Stimulated activated CD4-positive, alpha-beta T cell treated with anti-CD3 and anti-CD28 coated beads, Interleukin-1b, Interleukin-23, amount 100 ng/mL, for 4 hours (primary cell): ENCODE measurements at regions not wholly inside any gene's neighbourhood (a gene's known extent, or its start where the extent isn't known, plus 50 kb on each side); places are given as distances from the start of the nearest gene placed in this dataset.

Source experiments
- DNase-seq, 2 donors: peaks; one replicate each; pipeline ENCODE4 v3.0.0-alpha.2; 2020; ENCODE audit warnings: low read depth in 2 of 2

DNA sequence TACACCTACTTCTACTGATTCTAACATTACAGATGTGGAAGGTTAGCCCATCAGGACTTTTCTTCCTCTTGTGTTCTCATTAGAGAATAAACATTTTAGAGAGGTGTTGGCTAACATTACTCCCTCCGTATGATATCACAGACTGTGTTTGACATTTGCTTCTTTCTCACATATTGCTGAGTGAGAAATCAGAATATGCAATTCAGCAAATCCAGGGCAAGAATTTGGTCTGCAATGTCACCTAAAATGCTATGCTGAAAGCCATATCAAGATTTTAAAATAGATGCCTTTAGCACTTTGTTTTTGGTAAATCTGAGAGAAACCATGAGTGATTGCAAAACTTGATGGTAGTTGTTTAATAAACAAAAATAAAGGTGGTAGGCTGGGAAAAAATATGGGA lies 319.1 kb downstream of the C4orf33 start:
- DNase-seq = no peak

DNA sequence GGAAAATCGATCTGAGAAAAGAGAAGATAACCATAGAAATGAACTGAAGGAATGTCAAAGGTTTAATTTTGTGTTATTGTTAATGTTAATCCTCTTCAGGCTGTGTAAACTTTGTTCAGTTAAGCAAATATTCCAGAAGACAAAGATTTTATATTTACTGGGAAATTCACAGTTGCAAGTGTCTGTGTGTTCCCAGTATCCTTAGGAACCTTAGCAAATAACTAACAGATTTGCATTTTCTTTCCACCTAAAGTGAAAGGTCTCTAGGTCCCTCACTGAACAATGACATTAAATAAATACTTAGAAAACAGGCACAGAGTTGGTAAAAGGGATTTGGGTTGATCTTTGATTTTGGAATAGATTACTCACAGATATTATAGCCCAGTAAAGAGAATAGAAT lies 324.7 kb downstream of the C4orf33 start:
- DNase-seq = no peak

DNA sequence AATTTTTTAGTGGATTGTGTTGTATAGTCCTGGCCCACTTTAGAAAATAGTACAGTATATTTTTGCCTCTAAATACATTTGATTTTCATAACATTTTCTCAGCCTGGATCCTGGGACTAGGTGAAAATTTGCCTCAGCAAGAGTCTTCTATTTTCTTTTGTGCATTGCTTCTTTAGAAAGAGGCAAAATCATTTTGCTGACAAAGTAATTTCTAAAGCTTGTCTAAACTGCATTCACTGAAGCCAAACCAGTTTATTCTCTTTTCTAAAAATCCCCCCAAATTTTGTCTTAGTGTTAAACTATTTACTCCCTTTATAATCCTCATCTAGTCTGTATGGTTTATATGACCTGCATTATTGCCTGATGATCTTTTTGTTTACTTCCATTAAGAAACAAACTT lies 326.3 kb downstream of the C4orf33 start:
- no peak for DNase-seq

DNA sequence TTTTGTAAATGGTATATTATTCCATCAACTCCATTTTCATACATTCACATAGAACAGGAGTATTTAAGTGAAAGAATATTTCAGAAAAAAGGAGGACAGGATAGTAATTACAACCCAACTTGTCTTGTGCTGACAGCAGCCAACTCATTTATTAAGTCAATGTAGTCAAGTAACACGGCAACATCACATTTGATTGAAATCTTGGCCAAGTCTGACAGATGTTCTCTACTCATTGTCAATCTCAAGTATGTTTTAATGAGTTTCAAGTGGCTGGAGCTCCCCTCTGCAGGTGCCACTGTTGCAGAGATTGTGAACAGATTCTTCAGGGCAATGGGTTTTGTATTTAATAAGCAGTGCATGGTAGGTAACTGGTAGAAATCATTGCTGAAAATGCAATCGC lies 332.5 kb downstream of the C4orf33 start:
- DNase-seq = no peak

DNA sequence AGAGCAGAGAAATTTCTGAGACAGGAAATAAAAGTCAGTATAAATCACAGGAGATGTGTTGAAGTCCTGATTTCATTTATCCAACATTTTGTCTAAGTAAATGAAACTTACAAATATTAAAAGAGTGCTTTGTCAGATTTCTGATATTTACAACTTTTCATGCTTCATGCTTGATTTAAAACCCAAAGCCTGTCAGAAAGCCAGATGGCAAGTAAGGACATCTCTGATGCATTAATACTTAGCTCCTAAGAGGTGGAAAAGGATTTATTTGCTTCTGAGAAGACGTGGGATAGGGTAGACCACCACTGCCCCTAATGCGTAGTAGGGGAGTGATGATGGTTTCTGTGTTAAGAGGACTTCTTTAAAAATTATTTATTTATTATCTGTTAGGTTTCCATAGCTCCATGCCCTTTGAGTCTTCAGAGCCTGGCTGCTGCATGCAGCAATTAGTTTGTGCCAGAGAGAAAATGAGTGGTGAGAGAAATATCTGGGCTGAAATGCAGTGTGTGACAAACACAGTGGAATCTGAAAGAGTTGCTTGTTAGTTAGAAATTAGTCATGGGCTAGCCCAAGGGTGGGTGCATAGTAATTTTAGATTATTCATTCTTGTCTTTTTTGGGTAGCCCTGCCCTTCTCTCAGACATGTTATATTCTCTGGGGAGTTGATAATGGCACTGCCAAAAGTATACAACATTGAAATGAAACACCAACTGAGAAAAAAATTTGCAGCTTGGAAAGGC lies 333.8 kb downstream of the C4orf33 start:
- no peak for DNase-seq

DNA sequence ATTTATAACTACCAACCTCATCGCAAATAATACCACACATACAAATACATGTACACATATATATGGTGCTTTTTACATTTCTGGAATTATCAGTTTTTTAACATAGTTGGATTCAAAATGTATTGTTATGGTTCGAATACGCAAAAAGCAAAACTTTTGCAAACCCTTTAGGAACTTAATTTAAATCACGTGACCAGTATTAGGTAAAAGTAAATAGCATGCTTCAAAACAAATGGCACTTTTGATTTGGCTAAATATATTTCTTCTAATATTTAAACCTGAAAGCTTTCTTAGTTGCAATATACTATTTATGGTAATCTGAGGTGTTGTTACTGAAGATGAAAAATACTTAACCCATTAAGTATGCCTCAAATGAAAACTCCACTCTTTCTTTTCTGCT lies 341.4 kb downstream of the C4orf33 start:
- DNase-seq = no peak

DNA sequence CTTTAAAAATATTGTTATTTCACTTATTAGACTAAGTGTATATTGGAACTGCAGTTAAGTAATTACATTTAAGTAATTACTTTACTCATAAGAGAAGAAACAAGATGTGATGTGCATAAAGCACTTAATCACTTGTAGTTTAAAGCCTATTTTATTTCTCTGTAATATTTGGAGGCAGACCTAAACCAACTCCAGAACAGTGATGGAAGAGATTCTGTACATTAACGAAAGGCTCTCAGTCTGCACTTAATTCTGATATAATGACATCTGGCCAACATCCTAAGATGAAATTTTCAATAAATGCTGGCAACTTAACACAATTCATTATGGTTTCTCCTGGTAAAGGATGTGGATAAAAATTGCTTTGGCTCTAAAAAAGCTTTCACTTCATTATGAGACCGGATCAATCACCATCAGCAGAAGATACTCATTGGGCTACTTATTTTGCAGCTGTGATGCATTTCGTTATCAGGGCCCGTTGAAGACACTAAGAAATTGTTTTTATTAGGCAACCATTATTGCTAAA lies 342.6 kb downstream of the C4orf33 start:
- DNase-seq = no peak

DNA sequence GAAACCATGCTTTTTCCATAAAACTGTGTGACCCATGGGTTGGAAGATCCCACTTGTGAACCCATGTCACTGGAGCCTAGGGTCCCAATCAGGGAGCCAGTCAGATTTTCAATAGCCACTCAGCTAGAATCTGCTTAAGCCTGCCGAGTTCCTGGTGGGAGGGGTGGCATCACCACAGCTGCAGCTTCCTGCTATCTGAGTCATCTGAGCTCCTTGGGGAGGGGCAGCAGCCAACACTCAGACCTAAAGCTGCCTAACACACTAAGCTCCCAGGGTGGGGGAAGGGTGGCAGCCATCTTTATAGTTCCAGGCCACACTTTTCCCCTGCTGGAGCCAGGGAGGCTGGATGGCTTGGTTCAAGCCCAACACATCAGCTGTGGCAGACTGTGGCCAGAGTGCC lies 350.1 kb downstream of the C4orf33 start:
- no peak for DNase-seq

DNA sequence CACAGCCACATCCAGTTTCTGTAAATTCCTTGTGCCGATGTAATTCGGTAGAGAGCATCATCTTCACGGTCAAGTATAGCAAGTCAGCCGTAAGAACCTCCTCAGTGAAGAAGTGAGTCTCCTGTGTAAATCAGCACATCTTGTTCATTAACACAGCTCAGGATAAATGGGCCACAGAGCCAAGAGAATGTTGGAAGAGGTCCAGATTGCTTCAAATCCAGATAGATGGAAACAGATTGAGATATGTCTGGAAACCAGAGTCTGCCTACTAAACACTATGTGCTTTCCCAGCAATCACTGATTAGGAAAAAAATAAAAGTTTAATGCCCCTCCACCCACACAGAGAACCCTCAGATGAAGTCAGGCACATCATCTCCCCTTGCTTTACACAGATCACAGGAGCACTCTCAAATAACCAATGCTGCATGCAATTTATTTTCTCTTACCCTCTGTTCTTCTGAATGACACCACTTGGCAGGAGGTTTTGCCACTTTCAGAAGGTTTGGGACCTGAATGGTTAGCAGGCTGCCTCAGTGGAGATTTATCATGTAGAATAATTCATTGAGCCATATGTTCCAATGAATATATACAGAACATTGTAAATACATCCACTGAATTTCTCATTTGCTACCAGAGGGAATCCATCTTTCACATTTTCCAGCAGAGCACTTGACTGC lies 357.7 kb downstream of the C4orf33 start:
- DNase-seq = no peak

DNA sequence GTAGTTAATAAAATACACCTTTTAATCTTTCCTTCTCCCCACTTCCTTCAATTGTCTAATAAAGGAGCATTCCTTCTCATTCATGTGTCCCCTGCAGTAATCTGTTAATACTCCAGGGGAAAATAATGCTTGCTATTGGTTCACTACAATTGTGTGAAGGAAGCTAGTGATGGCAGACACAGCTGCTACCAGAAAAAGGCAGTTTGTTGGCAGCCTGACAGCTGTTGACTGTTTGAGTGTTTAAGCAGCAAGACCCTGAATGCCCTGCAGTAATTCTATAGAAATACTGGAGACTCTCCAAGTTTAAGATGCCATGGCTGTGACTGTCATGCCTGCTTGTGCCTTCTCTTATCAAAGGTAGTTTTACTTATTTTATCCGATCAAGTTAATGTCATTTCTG lies 359.5 kb downstream of the C4orf33 start:
- DNase-seq = no peak

DNA sequence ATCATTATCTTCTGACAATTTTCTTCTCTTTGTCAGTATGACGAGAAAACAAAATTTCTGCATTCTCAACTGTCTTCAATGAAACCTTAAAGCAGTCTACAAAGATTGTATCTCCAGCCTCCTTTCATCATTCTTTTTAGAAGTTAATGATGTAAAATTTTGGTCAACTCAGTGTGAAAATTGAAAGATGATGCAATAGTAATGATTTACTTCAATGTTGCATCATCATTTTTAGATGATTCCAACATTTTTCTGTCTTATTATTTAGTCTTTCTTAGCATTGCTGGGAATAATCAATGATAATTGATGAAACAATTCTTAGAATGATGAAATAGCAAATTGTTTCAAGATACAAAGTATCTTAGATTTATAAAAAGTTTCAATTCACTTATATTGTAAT lies 372.7 kb downstream of the C4orf33 start:
- DNase-seq = no peak

DNA sequence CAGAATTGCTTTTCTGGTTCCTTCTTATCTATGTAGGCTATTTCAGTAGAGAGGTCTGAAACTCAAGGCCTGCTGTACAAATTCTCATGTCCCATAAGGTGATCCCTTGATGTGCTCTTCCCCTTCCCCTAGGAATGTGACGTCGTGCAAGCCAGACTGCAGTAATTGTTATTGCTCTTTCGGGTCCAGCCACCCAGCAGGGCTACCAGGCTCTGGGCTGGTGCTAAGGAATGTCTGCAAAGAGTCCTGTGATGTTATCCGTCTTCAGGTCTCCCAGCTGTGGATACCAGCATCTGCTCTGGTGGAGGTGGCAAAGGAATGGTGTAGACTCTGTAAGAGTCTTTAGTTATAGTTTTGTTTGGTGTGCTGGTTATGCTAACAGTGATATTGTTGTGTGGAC lies 378.7 kb downstream of the C4orf33 start:
- no peak for DNase-seq

DNA sequence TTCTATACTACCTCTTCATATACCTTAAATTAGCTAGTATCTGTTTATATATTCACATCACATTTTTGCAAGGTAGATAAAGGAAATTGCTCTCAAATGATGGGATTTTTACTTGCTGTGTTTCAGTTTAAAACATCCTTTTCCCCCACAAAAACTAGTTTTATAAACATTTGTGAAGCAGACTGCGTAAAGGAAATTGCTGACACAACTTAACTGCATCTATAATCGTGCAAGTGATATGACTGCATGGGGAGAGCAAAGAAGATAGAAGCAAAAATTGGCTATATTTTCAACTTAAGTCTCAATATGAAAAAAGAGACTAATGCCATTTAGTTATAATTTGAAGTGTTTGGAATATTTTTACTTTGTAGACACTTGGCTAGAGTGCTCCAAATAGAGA lies 385.2 kb downstream of the C4orf33 start:
- DNase-seq = no peak

DNA sequence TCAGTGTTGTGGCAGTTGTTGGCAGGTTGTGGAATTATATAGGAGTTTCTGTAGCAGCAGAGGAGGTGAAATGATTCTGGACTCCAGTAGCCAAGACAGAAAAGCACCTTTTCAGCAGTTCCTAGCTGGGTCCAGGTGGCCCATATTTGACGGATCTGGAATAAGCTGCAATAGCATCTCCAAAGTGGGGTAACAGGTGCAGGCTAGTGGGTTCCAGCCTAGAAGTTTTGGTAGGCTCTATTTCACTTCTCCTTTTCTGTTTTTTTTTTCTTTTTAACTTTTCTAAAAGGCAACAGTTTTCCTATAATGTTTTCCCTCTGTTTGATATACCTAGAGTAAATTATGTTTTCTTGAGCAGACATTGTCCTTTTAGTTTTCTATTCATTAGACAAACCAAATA lies 392.5 kb downstream of the C4orf33 start:
- DNase-seq = no peak

DNA sequence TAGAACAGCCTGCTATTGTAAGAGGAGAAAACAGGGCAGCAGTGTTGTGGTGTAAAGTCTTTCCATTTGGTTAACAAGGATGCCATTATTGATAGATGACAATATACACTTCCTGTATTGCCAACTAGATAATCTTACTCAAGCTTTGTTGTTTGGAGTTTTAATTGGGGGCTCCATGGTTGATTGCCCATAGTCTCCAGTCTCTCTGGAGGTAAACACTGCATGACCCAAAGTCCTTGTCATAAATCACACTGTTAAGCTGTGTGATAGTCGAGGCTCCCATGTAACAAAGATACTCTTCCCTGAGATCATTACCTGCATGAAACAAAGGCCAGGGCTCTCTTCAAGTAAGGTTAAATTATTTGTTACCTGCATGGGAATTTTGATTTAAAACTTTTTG lies 394.6 kb downstream of the C4orf33 start:
- DNase-seq = no peak

DNA sequence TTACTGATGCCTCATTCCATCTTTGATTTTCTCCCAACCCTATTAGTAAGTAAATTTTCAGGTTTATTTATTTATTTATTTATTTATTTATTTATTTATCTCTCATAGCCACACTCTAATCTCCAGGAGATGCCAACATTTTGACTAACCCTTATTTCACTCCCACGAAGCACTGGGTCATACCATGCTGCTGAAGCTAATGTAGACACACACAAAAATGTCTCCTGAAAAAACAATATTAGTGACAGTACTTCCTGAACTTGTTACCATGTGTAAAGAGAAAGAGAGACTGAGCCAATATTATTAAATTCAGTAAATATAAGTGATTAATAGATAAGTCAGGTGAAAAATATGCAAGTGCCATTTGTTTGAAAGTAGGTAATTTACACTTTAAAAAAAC lies 402.7 kb downstream of the C4orf33 start:
- no peak for DNase-seq

DNA sequence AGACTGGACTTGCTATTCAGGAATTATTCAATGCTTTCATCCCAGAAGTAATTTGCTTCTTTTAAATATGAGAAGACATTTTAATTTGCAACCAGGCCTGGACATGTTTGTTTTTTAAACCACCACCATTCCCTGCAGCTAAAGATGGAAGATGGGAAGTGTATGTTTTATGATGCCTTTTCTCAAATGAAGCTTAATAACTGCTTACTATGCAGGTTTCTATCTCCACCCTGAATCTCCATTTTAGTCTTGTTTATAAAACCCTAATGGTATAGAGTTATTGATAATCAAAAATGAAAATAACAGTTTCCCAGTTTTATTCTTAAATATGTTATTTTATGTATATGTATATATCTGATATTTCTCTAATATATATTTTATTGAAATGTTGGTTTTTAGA lies 418.9 kb downstream of the C4orf33 start:
- no peak for DNase-seq

DNA sequence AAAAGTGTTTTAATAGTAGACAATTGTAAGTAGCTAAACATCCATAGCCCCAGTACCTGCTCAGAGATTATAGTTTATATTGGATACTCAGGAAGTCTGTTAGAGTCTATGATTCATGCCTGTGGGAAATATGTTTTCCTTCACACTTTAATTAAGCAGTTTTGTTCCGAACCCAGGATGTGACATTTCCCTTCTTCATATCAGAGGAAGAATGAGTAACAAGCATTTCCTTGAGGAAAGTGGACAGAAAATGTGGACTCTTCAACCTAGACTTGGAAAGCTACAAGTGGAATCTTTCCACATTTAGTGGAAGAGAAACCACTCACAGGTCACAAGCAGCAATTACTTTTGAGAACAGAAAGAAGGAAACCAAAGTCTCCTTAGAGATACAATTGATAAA lies 419.4 kb downstream of the C4orf33 start:
- DNase-seq = no peak

DNA sequence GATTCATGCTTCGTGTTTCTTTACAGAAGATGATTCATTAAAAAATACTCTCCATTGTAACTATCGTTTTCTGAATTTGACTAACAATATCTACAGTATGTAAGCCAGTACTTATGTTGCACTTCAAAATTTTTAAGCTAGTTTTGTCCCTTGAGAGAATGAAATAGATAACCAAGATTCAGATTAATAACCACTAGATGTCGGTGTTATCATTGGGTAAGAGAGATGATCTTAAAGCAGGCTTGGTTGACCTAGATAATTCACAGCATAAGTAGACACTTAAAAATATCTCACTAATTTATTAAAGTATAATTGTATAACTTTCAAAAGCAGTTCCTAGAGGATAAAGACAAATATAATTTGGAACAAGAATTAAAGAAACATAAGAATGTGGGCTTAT lies 430.9 kb downstream of the C4orf33 start:
- DNase-seq = no peak

DNA sequence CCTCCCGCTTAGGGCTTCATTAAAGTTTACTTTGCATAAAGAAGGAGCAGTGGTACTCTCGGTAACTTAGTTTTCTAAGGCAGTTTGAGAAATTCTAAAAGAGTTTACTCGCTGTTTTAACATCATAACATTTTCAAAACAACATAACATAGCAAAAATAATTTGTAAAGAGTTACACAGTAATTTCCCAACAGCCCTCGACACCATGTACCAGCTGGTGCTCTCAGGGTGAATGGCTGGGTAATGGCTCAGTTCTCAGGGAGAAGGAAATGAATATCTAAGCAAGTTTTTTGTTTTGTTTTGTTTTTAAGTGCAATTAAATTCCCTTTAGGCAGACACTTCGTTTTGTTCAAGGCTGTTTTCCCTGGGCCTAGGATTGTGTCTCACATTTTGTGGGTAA lies 435.3 kb downstream of the C4orf33 start:
- no peak for DNase-seq

DNA sequence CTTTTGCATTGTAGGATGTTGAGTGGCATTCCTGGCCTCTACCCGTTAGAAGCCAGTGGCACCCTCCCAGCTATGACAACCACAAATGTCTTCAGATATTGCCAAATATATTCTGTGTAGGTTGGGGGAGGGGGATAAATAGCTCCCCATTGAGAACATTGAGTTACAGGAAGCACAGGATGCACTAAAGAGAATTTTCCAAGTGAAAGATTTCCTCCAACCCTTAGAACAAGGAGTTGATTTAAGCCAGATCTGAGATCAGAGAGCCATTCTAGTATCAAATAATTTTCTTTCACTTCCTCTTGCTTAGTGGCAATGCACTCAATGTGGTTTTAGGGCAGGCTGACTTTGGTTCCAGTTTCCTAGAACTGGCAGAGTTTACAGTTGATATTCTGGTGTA lies 436.6 kb downstream of the C4orf33 start:
- no peak for DNase-seq

DNA sequence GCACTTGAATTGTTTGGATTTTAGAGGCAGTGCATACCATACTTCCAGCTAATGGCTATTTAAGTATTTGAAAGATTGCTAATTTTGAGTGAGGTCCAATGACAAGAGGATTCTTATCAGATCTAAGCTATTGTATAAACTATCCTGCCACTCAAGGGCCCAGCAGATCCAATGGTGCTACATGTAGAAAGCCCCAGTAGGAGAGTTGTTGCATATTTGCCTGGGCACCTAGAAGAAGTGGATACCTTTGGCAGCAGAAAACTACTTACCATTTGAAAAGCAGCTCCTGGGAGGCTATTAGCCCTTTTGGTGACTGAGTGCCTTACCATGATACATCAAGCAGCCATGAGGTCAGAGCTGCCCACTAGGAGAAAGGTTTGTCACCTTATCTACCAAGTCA lies 447.3 kb downstream of the C4orf33 start:
- DNase-seq = no peak

DNA sequence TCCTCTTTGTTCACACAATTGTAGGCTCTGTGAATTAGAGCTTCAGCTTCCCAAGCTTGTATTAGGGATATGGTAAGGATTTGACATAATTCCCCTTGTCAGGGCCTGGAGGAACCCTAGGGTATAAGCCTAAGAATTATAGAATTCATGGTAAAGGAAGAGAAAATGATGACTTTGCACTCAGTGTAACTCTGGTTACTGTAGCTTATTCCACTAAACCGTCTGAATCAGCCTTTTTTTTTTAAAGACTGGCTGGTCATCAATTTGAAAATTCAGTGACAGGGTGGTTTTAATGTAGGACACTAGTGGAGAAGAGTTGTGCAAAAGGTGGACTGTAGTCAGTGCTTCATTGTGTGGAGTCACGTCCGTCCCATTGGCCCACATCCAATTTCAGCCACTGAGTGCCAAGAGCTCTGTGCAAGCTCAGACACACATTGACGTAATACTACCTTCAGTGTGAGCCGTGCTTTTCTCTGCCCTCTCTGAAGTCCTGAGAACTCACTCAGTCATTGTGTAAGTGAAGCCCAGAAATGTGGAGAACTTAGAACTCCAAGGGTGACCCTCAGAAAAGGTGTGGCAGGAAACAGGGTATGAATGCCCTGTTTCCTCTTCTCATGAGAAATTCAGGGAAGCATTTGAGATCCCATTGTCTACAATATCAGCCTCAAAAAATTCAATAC lies 449.8 kb downstream of the C4orf33 start:
- DNase-seq = no peak
